ENCODE measurements at regions not wholly inside any gene's neighbourhood (a gene's known extent, or its start where the extent isn't known, plus 50 kb on each side); places are given as distances from the start of the nearest gene placed in this dataset.

GRCh38 chr2:63755216-63755615 is 86.5 kb upstream of the UGP2 start:
- TF ChIP-seq CTCF (IDR thresholded peaks at IDR 0.05; ENCODE audit: insufficient read depth, low read length), result no peak
- H3K4me3 ChIP-seq (ENCODE audit: low read depth, low read length), result no peak overlapping the region
- DNase-seq (ENCODE audit: low read depth), result no peak

- peak; percentile 37 for DNase-seq (ENCODE audit: low read depth)
- TF ChIP-seq CTCF (IDR thresholded peaks at IDR 0.05; ENCODE audit: insufficient read depth, low read length), result no peak
- no peak overlapping the region for H3K4me3 ChIP-seq (ENCODE audit: low read depth, low read length)
Observed at GRCh38 chr2:63755965-63756364, 85.7 kb upstream of the UGP2 start.

- no peak for TF ChIP-seq CTCF (IDR thresholded peaks at IDR 0.05; ENCODE audit: insufficient read depth, low read length)
- H3K4me3 ChIP-seq (ENCODE audit: low read depth, low read length), result no peak overlapping the region
- peak; percentile 82 for DNase-seq (ENCODE audit: low read depth)
Observed at GRCh38 chr2:63763391-63763941, 78.2 kb upstream of the UGP2 start.

- H3K4me3 ChIP-seq (ENCODE audit: low read depth, low read length), result no peak overlapping the region
- no peak for TF ChIP-seq CTCF (IDR thresholded peaks at IDR 0.05; ENCODE audit: insufficient read depth, low read length)
- peak; percentile 58 for DNase-seq (ENCODE audit: low read depth)
Observed at GRCh38 chr2:63764630-63765029, 77.1 kb upstream of the UGP2 start.

- H3K4me3 ChIP-seq (ENCODE audit: low read depth, low read length), result no peak overlapping the region
- no peak for TF ChIP-seq CTCF (IDR thresholded peaks at IDR 0.05; ENCODE audit: insufficient read depth, low read length)
- peak; percentile 11 for DNase-seq (ENCODE audit: low read depth)
Observed at GRCh38 chr2:63765117-63765516, 76.6 kb upstream of the UGP2 start.

- H3K4me3 ChIP-seq (ENCODE audit: low read depth, low read length), result no peak overlapping the region
- no peak for TF ChIP-seq CTCF (IDR thresholded peaks at IDR 0.05; ENCODE audit: insufficient read depth, low read length)
- DNase-seq (ENCODE audit: low read depth), result no peak
Observed at GRCh38 chr2:63767307-63767706, 74.4 kb upstream of the UGP2 start.

GRCh38 chr2:63768051-63768450 is 73.6 kb upstream of the UGP2 start:
- DNase-seq (ENCODE audit: low read depth), result no peak
- no peak overlapping the region for H3K4me3 ChIP-seq (ENCODE audit: low read depth, low read length)
- no peak for TF ChIP-seq CTCF (IDR thresholded peaks at IDR 0.05; ENCODE audit: insufficient read depth, low read length)
